K562 (cell line): ENCODE measurements at regions not wholly inside any gene's neighbourhood (a gene's known extent, or its start where the extent isn't known, plus 50 kb on each side); places are given as distances from the start of the nearest gene placed in this dataset.

ENCODE experiments used
- JUN ChIP-seq, 2 experiments: sonication (generic) in 1 of 2; formaldehyde crosslinking in 1 of 2; IDR thresholded peaks; 2 replicates each; pipeline versions ENCODE4 v1.6.1 to v1.8.0; 2012 to 2022; ENCODE audit warnings: borderline replicate concordance in 2 of 2, mild to moderate bottlenecking in 2 of 2, improper control_type of control experiment in 1 of 2, low read depth in 1 of 2, low read length in 1 of 2, missing genetic modification reagents in 1 of 2
- SPI1 ChIP-seq: IDR thresholded peaks from 2 replicates; pipeline ENCODE4 v1.6.1; 2011; ENCODE audit warnings: low read depth, low read length, control low read depth, borderline replicate concordance
- TAF1 ChIP-seq: IDR thresholded peaks from 2 replicates; pipeline ENCODE4 v1.6.1; 2011; ENCODE audit warnings: mild to moderate bottlenecking, low read length, moderate library complexity; ENCODE audit not compliant: insufficient read depth, control insufficient read depth, severe bottlenecking; ENCODE audit errors: extremely low read depth
- ZNF143 ChIP-seq: sonication (generic); formaldehyde crosslinking; IDR thresholded peaks from 2 replicates; pipeline ENCODE4 v1.9.0; 2022; ENCODE audit warnings: mild to moderate bottlenecking, missing genetic modification reagents
- TF ChIP-seq, protein P1 (sequence below), 3 experiments: IDR thresholded peaks in 2 of 3; conservative IDR thresholded peaks in 1 of 3; 2 replicates each; pipeline ENCODE4 v1.5.1; 2011 to 2012; ENCODE audit warnings: low read length in 3 of 3, mild to moderate bottlenecking in 3 of 3, control low read depth in 2 of 3, improper control_type of control experiment in 1 of 3, inconsistent platforms in 1 of 3, low read depth in 1 of 3, mixed read lengths in 1 of 3, moderate library complexity in 1 of 3; ENCODE audit not compliant: insufficient read depth in 2 of 3
- TF ChIP-seq, protein P2 (sequence below): fragments of 450-650 bp; formaldehyde crosslinking; IDR thresholded peaks from 2 replicates; pipeline ENCODE4 v1.4.0; 2022; ENCODE audit warnings: missing genetic modification characterization
- TF ChIP-seq, protein P3 (sequence below), 2 experiments: fragments of 450-650 bp; formaldehyde crosslinking in 1 of 2; IDR thresholded peaks; 2 replicates each; pipeline versions ENCODE4 v1.4.0 to v1.6.1; 2014 to 2020; ENCODE audit warnings: mild to moderate bottlenecking in 2 of 2, borderline replicate concordance in 1 of 2, low read depth in 1 of 2
- TF ChIP-seq, protein P4 (sequence below): fragments of 250-450 bp; sonication (Bioruptor Pico); IDR thresholded peaks from 2 replicates; pipeline ENCODE4 v1.8.0; 2021; ENCODE audit warnings: moderate library complexity, mild to moderate bottlenecking, inconsistent platforms

DNA sequence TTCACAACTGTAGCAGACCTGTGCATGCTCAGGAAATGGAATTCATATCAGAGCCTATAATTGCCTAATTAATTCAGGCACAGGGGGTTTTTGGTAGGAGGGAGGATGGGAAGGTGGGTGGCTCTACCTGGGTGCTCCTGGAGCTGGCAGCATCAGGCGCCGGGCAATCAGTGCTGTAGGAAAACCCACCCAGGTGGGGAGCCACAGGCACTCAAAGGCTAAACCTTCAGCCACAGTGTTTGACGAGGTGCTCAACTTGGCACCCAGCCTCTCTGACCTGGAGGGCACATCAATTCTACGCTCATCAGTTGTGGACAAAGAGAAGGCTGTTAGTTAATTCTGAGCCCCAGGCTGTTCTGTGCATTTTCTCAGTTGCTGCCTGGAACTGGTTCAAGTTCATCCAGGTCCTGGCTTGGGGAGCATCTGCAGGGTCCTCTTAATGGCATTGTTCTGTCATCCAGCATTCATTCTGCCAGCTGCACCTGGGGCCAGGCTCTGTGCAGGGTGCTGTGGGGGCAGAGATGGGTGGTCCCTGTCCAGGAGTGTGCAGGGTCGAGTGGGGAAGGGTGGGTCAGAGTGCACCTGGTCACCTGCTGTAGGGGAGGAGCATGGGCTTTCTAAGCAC, 54.1 kb upstream of the NPTX2 start:
- TF ChIP-seq, protein P1, sequence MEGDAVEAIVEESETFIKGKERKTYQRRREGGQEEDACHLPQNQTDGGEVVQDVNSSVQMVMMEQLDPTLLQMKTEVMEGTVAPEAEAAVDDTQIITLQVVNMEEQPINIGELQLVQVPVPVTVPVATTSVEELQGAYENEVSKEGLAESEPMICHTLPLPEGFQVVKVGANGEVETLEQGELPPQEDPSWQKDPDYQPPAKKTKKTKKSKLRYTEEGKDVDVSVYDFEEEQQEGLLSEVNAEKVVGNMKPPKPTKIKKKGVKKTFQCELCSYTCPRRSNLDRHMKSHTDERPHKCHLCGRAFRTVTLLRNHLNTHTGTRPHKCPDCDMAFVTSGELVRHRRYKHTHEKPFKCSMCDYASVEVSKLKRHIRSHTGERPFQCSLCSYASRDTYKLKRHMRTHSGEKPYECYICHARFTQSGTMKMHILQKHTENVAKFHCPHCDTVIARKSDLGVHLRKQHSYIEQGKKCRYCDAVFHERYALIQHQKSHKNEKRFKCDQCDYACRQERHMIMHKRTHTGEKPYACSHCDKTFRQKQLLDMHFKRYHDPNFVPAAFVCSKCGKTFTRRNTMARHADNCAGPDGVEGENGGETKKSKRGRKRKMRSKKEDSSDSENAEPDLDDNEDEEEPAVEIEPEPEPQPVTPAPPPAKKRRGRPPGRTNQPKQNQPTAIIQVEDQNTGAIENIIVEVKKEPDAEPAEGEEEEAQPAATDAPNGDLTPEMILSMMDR (IDR thresholded peaks at IDR 0.05 in 2 of 3, conservative IDR thresholded peaks at IDR 0.05 in 1 of 3; ENCODE audit: insufficient read depth in 2 of 3, low read depth in 1 of 3, low read length in 3 of 3) = no peak
- TF ChIP-seq JUN (IDR thresholded peaks at IDR 0.05; ENCODE audit: borderline replicate concordance, low read depth, low read length) (no peak), JUN (CRISPR knock-in tag; IDR thresholded peaks at IDR 0.05; ENCODE audit: borderline replicate concordance) (no peak), TAF1 (no peak), SPI1 (no peak), ZNF143 (CRISPR knock-in tag) (no peak)
- TF ChIP-seq, protein P2, sequence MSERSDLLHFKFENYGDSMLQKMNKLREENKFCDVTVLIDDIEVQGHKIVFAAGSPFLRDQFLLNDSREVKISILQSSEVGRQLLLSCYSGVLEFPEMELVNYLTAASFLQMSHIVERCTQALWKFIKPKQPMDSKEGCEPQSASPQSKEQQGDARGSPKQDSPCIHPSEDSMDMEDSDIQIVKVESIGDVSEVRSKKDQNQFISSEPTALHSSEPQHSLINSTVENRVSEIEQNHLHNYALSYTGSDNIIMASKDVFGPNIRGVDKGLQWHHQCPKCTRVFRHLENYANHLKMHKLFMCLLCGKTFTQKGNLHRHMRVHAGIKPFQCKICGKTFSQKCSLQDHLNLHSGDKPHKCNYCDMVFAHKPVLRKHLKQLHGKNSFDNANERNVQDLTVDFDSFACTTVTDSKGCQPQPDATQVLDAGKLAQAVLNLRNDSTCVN (CRISPR knock-in tag) = no peak
- TF ChIP-seq, protein P3, sequence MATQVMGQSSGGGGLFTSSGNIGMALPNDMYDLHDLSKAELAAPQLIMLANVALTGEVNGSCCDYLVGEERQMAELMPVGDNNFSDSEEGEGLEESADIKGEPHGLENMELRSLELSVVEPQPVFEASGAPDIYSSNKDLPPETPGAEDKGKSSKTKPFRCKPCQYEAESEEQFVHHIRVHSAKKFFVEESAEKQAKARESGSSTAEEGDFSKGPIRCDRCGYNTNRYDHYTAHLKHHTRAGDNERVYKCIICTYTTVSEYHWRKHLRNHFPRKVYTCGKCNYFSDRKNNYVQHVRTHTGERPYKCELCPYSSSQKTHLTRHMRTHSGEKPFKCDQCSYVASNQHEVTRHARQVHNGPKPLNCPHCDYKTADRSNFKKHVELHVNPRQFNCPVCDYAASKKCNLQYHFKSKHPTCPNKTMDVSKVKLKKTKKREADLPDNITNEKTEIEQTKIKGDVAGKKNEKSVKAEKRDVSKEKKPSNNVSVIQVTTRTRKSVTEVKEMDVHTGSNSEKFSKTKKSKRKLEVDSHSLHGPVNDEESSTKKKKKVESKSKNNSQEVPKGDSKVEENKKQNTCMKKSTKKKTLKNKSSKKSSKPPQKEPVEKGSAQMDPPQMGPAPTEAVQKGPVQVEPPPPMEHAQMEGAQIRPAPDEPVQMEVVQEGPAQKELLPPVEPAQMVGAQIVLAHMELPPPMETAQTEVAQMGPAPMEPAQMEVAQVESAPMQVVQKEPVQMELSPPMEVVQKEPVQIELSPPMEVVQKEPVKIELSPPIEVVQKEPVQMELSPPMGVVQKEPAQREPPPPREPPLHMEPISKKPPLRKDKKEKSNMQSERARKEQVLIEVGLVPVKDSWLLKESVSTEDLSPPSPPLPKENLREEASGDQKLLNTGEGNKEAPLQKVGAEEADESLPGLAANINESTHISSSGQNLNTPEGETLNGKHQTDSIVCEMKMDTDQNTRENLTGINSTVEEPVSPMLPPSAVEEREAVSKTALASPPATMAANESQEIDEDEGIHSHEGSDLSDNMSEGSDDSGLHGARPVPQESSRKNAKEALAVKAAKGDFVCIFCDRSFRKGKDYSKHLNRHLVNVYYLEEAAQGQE (IDR thresholded peaks at IDR 0.05; ENCODE audit: borderline replicate concordance) = no peak
- TF ChIP-seq, protein P3 (CRISPR knock-in tag; IDR thresholded peaks at IDR 0.05; ENCODE audit: low read depth) = no peak
- TF ChIP-seq, protein P4, sequence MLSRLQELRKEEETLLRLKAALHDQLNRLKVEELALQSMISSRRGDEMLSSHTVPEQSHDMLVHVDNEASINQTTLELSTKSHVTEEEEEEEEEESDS (CRISPR knock-in tag) = no peak
